IMR-90 (cell line): ENCODE measurements at regions not wholly inside any gene's neighbourhood (a gene's known extent, or its start where the extent isn't known, plus 50 kb on each side); places are given as distances from the start of the nearest gene placed in this dataset.

Experiments
- ATAC-seq: fragments of 200-7000 bp; cut with Tn5 transposase; 2 replicates; pipeline ENCODE4 v1.9.1; 2020; ENCODE audit warnings: low read depth, mild to moderate bottlenecking, moderate library complexity
- BruUV-seq: library from RNA; stranded (reverse); fragments of 400-500 nt; replicated peaks from 2 replicates; lab custom pipeline; 2021; lab: Mats Ljungman, UMichigan
- CTCF ChIA-PET: fragments of 300-600 bp; formaldehyde crosslinking; extraction: SDS; loops from one replicate; lab custom pipeline; 2021; ENCODE audit warnings: antibody characterized with exemption; lab: Yijun Ruan, JAX
- POLR2A ChIA-PET: fragments of 300-600 bp; sonication (Branson Sonifier 250); formaldehyde crosslinking; loops from one replicate; lab custom pipeline; 2022; ENCODE audit warnings: antibody characterized with exemption; ENCODE audit not compliant: unreplicated experiment; lab: Charles Lee
- DNase-seq: peaks from one replicate; pipeline ENCODE4 v3.0.0; 2013
- H2AFZ ChIP-seq: replicated peaks from 2 replicates; pipeline ENCODE3; 2013; ENCODE audit warnings: low read length, mild to moderate bottlenecking; ENCODE audit not compliant: poor library complexity
- H2AK5ac ChIP-seq: 2 replicates; pipeline ENCODE4 v1.6.1; 2013; ENCODE audit warnings: low read depth, low read length, inconsistent platforms
- H2AK9ac ChIP-seq: replicated peaks from 2 replicates; pipeline ENCODE3; 2013; ENCODE audit warnings: mild to moderate bottlenecking, low read depth, low read length, moderate library complexity; ENCODE audit not compliant: poor library complexity
- H2BK120ac ChIP-seq: 2 replicates; pipeline ENCODE4 v1.6.1; 2013; ENCODE audit warnings: low read depth, low read length, inconsistent platforms
- H2BK15ac ChIP-seq: 3 replicates; pipeline ENCODE4 v1.6.1; 2013; ENCODE audit warnings: low read depth, low read length, inconsistent platforms
- H2BK20ac ChIP-seq: 2 replicates; pipeline ENCODE4 v1.6.1; 2013; ENCODE audit warnings: low read depth, mild to moderate bottlenecking, inconsistent platforms, low read length, moderate library complexity
- H2BK5ac ChIP-seq: 2 replicates; pipeline ENCODE4 v1.6.1; 2013; ENCODE audit warnings: mild to moderate bottlenecking, low read depth, low read length, inconsistent platforms; ENCODE audit not compliant: poor library complexity, severe bottlenecking
- H3K14ac ChIP-seq: replicated peaks from 2 replicates; pipeline ENCODE4 v1.6.1; 2013; ENCODE audit warnings: low read depth, low read length, inconsistent platforms
- H3K18ac ChIP-seq: 2 replicates; pipeline ENCODE4 v1.6.1; 2013; ENCODE audit warnings: low read depth, low read length, control low read depth
- H3K23ac ChIP-seq: 2 replicates; pipeline ENCODE4 v1.6.1; 2013; ENCODE audit warnings: low read depth, low read length, inconsistent platforms
- H3K27ac ChIP-seq: 2 replicates; pipeline ENCODE4 v1.5.1; 2013; ENCODE audit warnings: mild to moderate bottlenecking, control low read depth, low read length; ENCODE audit not compliant: insufficient read depth
- H3K27me3 ChIP-seq: 2 replicates; pipeline ENCODE4 v1.6.1; 2013; ENCODE audit warnings: low read length; ENCODE audit not compliant: control insufficient read depth, insufficient read depth
- H3K36me3 ChIP-seq: 2 replicates; pipeline ENCODE4 v1.6.1; 2013; ENCODE audit warnings: low read length, mixed read lengths; ENCODE audit not compliant: control insufficient read depth, insufficient read depth
- H3K4ac ChIP-seq: 2 replicates; pipeline ENCODE4 v1.6.1; 2013; ENCODE audit warnings: low read depth, low read length, inconsistent platforms
- H3K4me1 ChIP-seq: 2 replicates; pipeline ENCODE4 v1.6.1; 2013; ENCODE audit warnings: low read length, mixed read lengths; ENCODE audit not compliant: control insufficient read depth, insufficient read depth
- H3K4me2 ChIP-seq: 2 replicates; pipeline ENCODE4 v1.6.1; 2013; ENCODE audit warnings: low read depth, mild to moderate bottlenecking, control low read depth, low read length, moderate library complexity
- H3K4me3 ChIP-seq: 2 replicates; pipeline ENCODE4 v1.5.1; 2013; ENCODE audit warnings: low read depth, mild to moderate bottlenecking, control low read depth, low read length, moderate library complexity; ENCODE audit not compliant: insufficient read depth
- H3K56ac ChIP-seq: 2 replicates; pipeline ENCODE4 v1.6.1; 2013; ENCODE audit warnings: low read length, inconsistent platforms; ENCODE audit not compliant: insufficient read depth; ENCODE audit errors: extremely low read depth
- H3K79me1 ChIP-seq, 2 experiments: 2 replicates each; pipeline ENCODE4 v1.6.1; 2013; ENCODE audit warnings: low read length in 2 of 2, inconsistent platforms in 1 of 2, low read depth in 1 of 2
- H3K9ac ChIP-seq: 2 replicates; pipeline ENCODE4 v1.6.1; 2013; ENCODE audit warnings: low read depth, low read length, control low read depth
- H3K9me1 ChIP-seq: 2 replicates; pipeline ENCODE4 v1.6.1; 2013; ENCODE audit warnings: low read length, inconsistent platforms; ENCODE audit not compliant: insufficient read depth
- H3K9me3 ChIP-seq: 2 replicates; pipeline ENCODE4 v1.6.1; 2013; ENCODE audit warnings: low read length; ENCODE audit not compliant: control insufficient read depth, insufficient read depth
- H4K20me1 ChIP-seq: 2 replicates; pipeline ENCODE4 v1.6.1; 2013; ENCODE audit warnings: low read length, inconsistent platforms; ENCODE audit not compliant: insufficient read depth
- H4K5ac ChIP-seq: 2 replicates; pipeline ENCODE4 v1.6.1; 2013; ENCODE audit warnings: mild to moderate bottlenecking, low read depth, low read length, control low read depth
- H4K8ac ChIP-seq, 2 experiments: 2 replicates each; pipeline ENCODE4 v1.6.1; 2013; ENCODE audit warnings: low read depth in 2 of 2, low read length in 2 of 2, control low read depth in 1 of 2, inconsistent platforms in 1 of 2
- H4K91ac ChIP-seq: 2 replicates; pipeline ENCODE4 v1.6.1; 2013; ENCODE audit warnings: low read depth, low read length, inconsistent platforms; ENCODE audit not compliant: insufficient read depth
- BHLHE40 ChIP-seq: fragments of 150-350 bp; IDR thresholded peaks from 2 replicates; pipeline ENCODE4 v1.6.1; 2016; ENCODE audit warnings: mild to moderate bottlenecking, low read depth, low read length
- CEBPB ChIP-seq: IDR thresholded peaks from 2 replicates; pipeline ENCODE4 v1.6.1; 2012; ENCODE audit warnings: low read depth, low read length, improper control_type of control experiment
- CHD1 ChIP-seq: IDR thresholded peaks from 2 replicates; pipeline ENCODE4 v1.6.1; 2012; ENCODE audit warnings: low read depth, low read length, improper control_type of control experiment
- CTCF ChIP-seq: conservative IDR thresholded peaks from 2 replicates; pipeline ENCODE4 v1.5.1; 2012; ENCODE audit warnings: mild to moderate bottlenecking, low read depth, low read length, improper control_type of control experiment
- ELK1 ChIP-seq: fragments of 150-350 bp; IDR thresholded peaks from 2 replicates; pipeline ENCODE4 v1.6.1; 2016; ENCODE audit warnings: low read depth, mild to moderate bottlenecking, low read length, moderate library complexity, borderline replicate concordance
- FOS ChIP-seq: fragments of 150-350 bp; IDR thresholded peaks from 2 replicates; pipeline ENCODE4 v1.6.1; 2016; ENCODE audit warnings: low read depth, low read length
- MAFK ChIP-seq: IDR thresholded peaks from 2 replicates; pipeline ENCODE4 v1.6.1; 2012; ENCODE audit warnings: low read depth, low read length, improper control_type of control experiment
- MAZ ChIP-seq: IDR thresholded peaks from 2 replicates; pipeline ENCODE4 v1.6.1; 2012; ENCODE audit warnings: low read depth, mild to moderate bottlenecking, low read length, improper control_type of control experiment, moderate library complexity, borderline replicate concordance
- MXI1 ChIP-seq: IDR thresholded peaks from 2 replicates; pipeline ENCODE4 v1.6.1; 2012; ENCODE audit warnings: low read depth, mild to moderate bottlenecking, low read length, moderate library complexity, borderline replicate concordance
- NFE2L2 ChIP-seq: fragments of 150-350 bp; IDR thresholded peaks from 2 replicates; pipeline ENCODE4 v1.6.1; 2016; ENCODE audit warnings: low read depth, mild to moderate bottlenecking, low read length
- POLR2A ChIP-seq: IDR thresholded peaks from 2 replicates; pipeline ENCODE4 v1.6.1; 2012; ENCODE audit warnings: mild to moderate bottlenecking, low read depth, low read length
- RAD21 ChIP-seq: IDR thresholded peaks from 2 replicates; pipeline ENCODE4 v1.6.1; 2012; ENCODE audit warnings: low read length, improper control_type of control experiment
- RCOR1 ChIP-seq: IDR thresholded peaks from 2 replicates; pipeline ENCODE4 v1.6.1; 2012; ENCODE audit warnings: mild to moderate bottlenecking, low read length, improper control_type of control experiment; ENCODE audit not compliant: insufficient replicate concordance
- RFX5 ChIP-seq: IDR thresholded peaks from 2 replicates; pipeline ENCODE4 v1.8.0; 2012; ENCODE audit warnings: low read depth, mild to moderate bottlenecking, low read length, moderate library complexity
- SMC3 ChIP-seq: fragments of 150-350 bp; IDR thresholded peaks from 2 replicates; pipeline ENCODE4 v1.6.1; 2016; ENCODE audit warnings: low read depth, mild to moderate bottlenecking, antibody characterized with exemption, low read length, moderate library complexity
- USF2 ChIP-seq: fragments of 150-350 bp; IDR thresholded peaks from 2 replicates; pipeline ENCODE4 v1.6.1; 2017; ENCODE audit warnings: mild to moderate bottlenecking, antibody characterized with exemption, low read length, low read depth
- WGBS, 2 experiments: methylation state at CpG; one replicate each; pipeline versions ENCODE4 v1.1.5 to v1.1.7; 2013; ENCODE audit warnings: missing lambda C conversion rate in 2 of 2; ENCODE audit not compliant: insufficient read length in 1 of 2; ENCODE audit errors: extremely low coverage in 2 of 2; 5-methylcytosine and 5-hydroxymethylcytosine counted together
- dilution Hi-C: fragments of 300-500 bp; cut with HindIII; formaldehyde crosslinking; loops from one replicate; pipeline ENCODE4 v1.14.3; 2018; ENCODE audit warnings: low sequenced_read_pairs; ENCODE audit not compliant: unreplicated experiment
- in situ Hi-C: fragments of 300-500 bp; cut with MboI; formaldehyde crosslinking; loops from 3 replicates; pipeline ENCODE4 v1.14.3; 2019; ENCODE audit warnings: low sequenced_read_pairs, inconsistent platforms, mixed read lengths
- intact Hi-C: fragments of 100-400 bp; cut with micrococcal nuclease; formaldehyde crosslinking; loops from 2 replicates; pipeline ENCODE4 v1.10.0; 2022

- WGBS, 2 experiments = no CpG with 5 or more reads among the region's 5 CpGs
- peak overlapping the region; percentile 63; the same call in 2 of the 3 replicates for H2BK15ac ChIP-seq
- intact Hi-C loops = no loop called here
- H3K9ac ChIP-seq = no peak overlapping the region
- CTCF ChIA-PET = interaction anchor here (1.0 kb wide), 1 partner anchor 149 kb away, joined by 3 read pairs; no protein-coding TSS in a partner anchor
- H3K79me1 ChIP-seq = 0 out of 4 replicates have a peak, but pooled peaks cover 0 to 3% of the 10 kb centered on the region in 2 experiments
- H3K27ac ChIP-seq = no peak overlapping the region
- H4K91ac ChIP-seq = no peak overlapping the region
- H3K56ac ChIP-seq = no peak overlapping the region
- H3K9me1 ChIP-seq = peaks cover 2% of the 10 kb centered on the region
- H3K4me2 ChIP-seq = no peak overlapping the region
- ATAC-seq (no peak), DNase-seq (no peak)
- H4K5ac ChIP-seq = peak overlapping the region; percentile 2; the same call in 1 of the 2 replicates
- dilution Hi-C loops = no loop called here
- peaks cover 10% of the 10 kb centered on the region for H3K4me1 ChIP-seq
- H2BK120ac ChIP-seq = peak overlapping the region; percentile 87
- H2AK5ac ChIP-seq = peak overlapping the region; percentile 50; the same call in 1 of the 2 replicates
- no peaks in the 10 kb centered on the region for H3K9me3 ChIP-seq
- TF ChIP-seq MAFK (no peak), ELK1 (no peak), POLR2A (no peak), RCOR1 (no peak), CHD1 (no peak), RFX5 (no peak), RAD21 (no peak), MXI1 (no peak), CTCF (no peak), NFE2L2 (no peak), BHLHE40 (no peak), MAZ (no peak), USF2 (no peak), FOS (no peak), CEBPB (no peak), SMC3 (no peak)
- H4K20me1 ChIP-seq = no peaks in the 10 kb centered on the region
- peak overlapping the region; percentile 41 for H3K4ac ChIP-seq
- in situ Hi-C loops = no loop called here
- peak overlapping the region; percentile 67 for H3K18ac ChIP-seq
- H2BK5ac ChIP-seq = no peak overlapping the region
- H3K23ac ChIP-seq = no peak overlapping the region
- BruUV-seq = no TSS peak
- no peaks in the 10 kb centered on the region for H3K36me3 ChIP-seq
- no peak overlapping the region for H3K4me3 ChIP-seq
- no peak overlapping the region for H2AK9ac ChIP-seq
- H4K8ac ChIP-seq = 0 out of 4 replicates have a peak overlapping the region, but pooled peaks of 1 of the 2 experiments have one; percentile 14
- H3K14ac ChIP-seq = no peak overlapping the region
- H3K27me3 ChIP-seq = no peaks in the 10 kb centered on the region
- no peak overlapping the region for H2AFZ ChIP-seq
- POLR2A ChIA-PET = no interaction called here
- H2BK20ac ChIP-seq = peak overlapping the region; percentile 58
Measured at GRCh38 chr4:127145006-127145540, 487.7 kb upstream of the INTU start.
